ENCODE measurements at regions not wholly inside any gene's neighbourhood (a gene's known extent, or its start where the extent isn't known, plus 50 kb on each side); places are given as distances from the start of the nearest gene placed in this dataset.

- H3K4me2 ChIP-seq (ENCODE audit: insufficient read depth, low read length): no peak overlapping the region
- no peak for TF ChIP-seq CTCF (IDR thresholded peaks at IDR 0.05; ENCODE audit: borderline replicate concordance, extremely low read depth, low read length, poor library complexity, severe bottlenecking)
- H3K9ac ChIP-seq (ENCODE audit: low read depth, low read length): no peak overlapping the region
Measured at GRCh38 chr5:57862942-57863341, 380.3 kb upstream of the ACTBL2 start.

GRCh38 chr5:57862471-57862911 is 379.9 kb upstream of the ACTBL2 start:
- H3K27me3 ChIP-seq (ENCODE audit: insufficient read depth, low read length, poor library complexity): peaks cover 3% of the 10 kb centered on the region
- H2AFZ ChIP-seq (ENCODE audit: low read depth, low read length): no peak overlapping the region
- ATAC-seq (ENCODE audit: insufficient read depth, low read depth): no peak
- H3K9me3 ChIP-seq (ENCODE audit: insufficient read depth, low read length, severe bottlenecking): no peaks in the 10 kb centered on the region
- no peaks in the 10 kb centered on the region for H3K79me2 ChIP-seq (ENCODE audit: insufficient read depth, low read length)
- no peak overlapping the region for H3K27ac ChIP-seq (ENCODE audit: low read length)
- no peaks in the 10 kb centered on the region for H4K20me1 ChIP-seq (ENCODE audit: insufficient read depth, low read length)
- no peaks in the 10 kb centered on the region for H3K4me1 ChIP-seq (ENCODE audit: insufficient read depth, low read length)
- H3K4me3 ChIP-seq (ENCODE audit: low read depth in 1 of 2, low read length in 2 of 2): no peak overlapping the region
- no peak for DNase-seq
- TF ChIP-seq CTCF (IDR thresholded peaks at IDR 0.05; ENCODE audit: borderline replicate concordance, extremely low read depth, low read length, poor library complexity, severe bottlenecking) (no peak), EZH2 (IDR thresholded peaks at IDR 0.05; ENCODE audit: borderline replicate concordance, low read depth, low read length, severe bottlenecking) (no peak)
- no peak overlapping the region for H3K4me2 ChIP-seq (ENCODE audit: insufficient read depth, low read length)
- no peaks in the 10 kb centered on the region for H3K36me3 ChIP-seq (ENCODE audit: insufficient read depth, low read length)
- H3K9ac ChIP-seq (ENCODE audit: low read depth, low read length): no peak overlapping the region

More at GRCh38 chr5:57862942-57863341, 380.3 kb upstream of the ACTBL2 start:
- Histone ChIP-seq H3K27ac (ENCODE audit: low read length) (no peak overlapping the region), H3K4me3 (ENCODE audit: low read depth in 1 of 2, low read length in 2 of 2) (no peak overlapping the region), H3K79me2 (ENCODE audit: insufficient read depth, low read length) (no peaks in the 10 kb centered on the region), H3K27me3 (ENCODE audit: insufficient read depth, low read length, poor library complexity) (peaks cover 3% of the 10 kb centered on the region), H2AFZ (ENCODE audit: low read depth, low read length) (no peak overlapping the region), H3K36me3 (ENCODE audit: insufficient read depth, low read length) (no peaks in the 10 kb centered on the region), H3K4me1 (ENCODE audit: insufficient read depth, low read length) (no peaks in the 10 kb centered on the region), H3K9me3 (ENCODE audit: insufficient read depth, low read length, severe bottlenecking) (no peaks in the 10 kb centered on the region), H4K20me1 (ENCODE audit: insufficient read depth, low read length) (no peaks in the 10 kb centered on the region)
- ATAC-seq (ENCODE audit: insufficient read depth, low read depth) (no peak), DNase-seq (no peak)

GRCh38 chr5:57859626-57860025 is 377.0 kb upstream of the ACTBL2 start:
- no peaks in the 10 kb centered on the region for H3K79me2 ChIP-seq (ENCODE audit: insufficient read depth, low read length)
- TF ChIP-seq CTCF (IDR thresholded peaks at IDR 0.05; ENCODE audit: borderline replicate concordance, extremely low read depth, low read length, poor library complexity, severe bottlenecking): no peak
- no peak for TF ChIP-seq EZH2 (IDR thresholded peaks at IDR 0.05; ENCODE audit: borderline replicate concordance, low read depth, low read length, severe bottlenecking)
- no peak overlapping the region for H3K27ac ChIP-seq (ENCODE audit: low read length)
- no peaks in the 10 kb centered on the region for H3K36me3 ChIP-seq (ENCODE audit: insufficient read depth, low read length)
- no peak for DNase-seq
- no peaks in the 10 kb centered on the region for H3K9me3 ChIP-seq (ENCODE audit: insufficient read depth, low read length, severe bottlenecking)
- no peak for ATAC-seq (ENCODE audit: insufficient read depth, low read depth)
- no peak overlapping the region for H2AFZ ChIP-seq (ENCODE audit: low read depth, low read length)
- H3K27me3 ChIP-seq (ENCODE audit: insufficient read depth, low read length, poor library complexity): peaks cover 3% of the 10 kb centered on the region
- H3K4me3 ChIP-seq (ENCODE audit: low read depth in 1 of 2, low read length in 2 of 2): no peak overlapping the region
- no peak overlapping the region for H3K9ac ChIP-seq (ENCODE audit: low read depth, low read length)
- H3K4me2 ChIP-seq (ENCODE audit: insufficient read depth, low read length): no peak overlapping the region
- no peaks in the 10 kb centered on the region for H3K4me1 ChIP-seq (ENCODE audit: insufficient read depth, low read length)
- H4K20me1 ChIP-seq (ENCODE audit: insufficient read depth, low read length): no peaks in the 10 kb centered on the region

- Histone ChIP-seq H3K4me3 (ENCODE audit: low read depth in 1 of 2, low read length in 2 of 2) (no peak overlapping the region), H3K36me3 (ENCODE audit: insufficient read depth, low read length) (no peaks in the 10 kb centered on the region), H3K4me1 (ENCODE audit: insufficient read depth, low read length) (no peaks in the 10 kb centered on the region), H3K79me2 (ENCODE audit: insufficient read depth, low read length) (no peaks in the 10 kb centered on the region), H3K9ac (ENCODE audit: low read depth, low read length) (no peak overlapping the region), H3K27ac (ENCODE audit: low read length) (no peak overlapping the region), H3K4me2 (ENCODE audit: insufficient read depth, low read length) (no peak overlapping the region), H3K9me3 (ENCODE audit: insufficient read depth, low read length, severe bottlenecking) (no peaks in the 10 kb centered on the region), H4K20me1 (ENCODE audit: insufficient read depth, low read length) (no peaks in the 10 kb centered on the region), H2AFZ (ENCODE audit: low read depth, low read length) (no peak overlapping the region), H3K27me3 (ENCODE audit: insufficient read depth, low read length, poor library complexity) (peaks cover 3% of the 10 kb centered on the region)
- TF ChIP-seq EZH2 (IDR thresholded peaks at IDR 0.05; ENCODE audit: borderline replicate concordance, low read depth, low read length, severe bottlenecking) (no peak), CTCF (IDR thresholded peaks at IDR 0.05; ENCODE audit: borderline replicate concordance, extremely low read depth, low read length, poor library complexity, severe bottlenecking) (no peak)
- ATAC-seq (ENCODE audit: insufficient read depth, low read depth) (no peak), DNase-seq (no peak)
Measured at GRCh38 chr5:57858905-57859304, 376.3 kb upstream of the ACTBL2 start.
